Left kidney (tissue), 1 donor: ENCODE measurements at regions not wholly inside any gene's neighbourhood (a gene's known extent, or its start where the extent isn't known, plus 50 kb on each side); places are given as distances from the start of the nearest gene placed in this dataset.
A peak's percentile ranks its signal among the peaks of the same experiment; 100 is the strongest.

Source experiments
- DNase-seq: peaks from one replicate; pipeline ENCODE4 v3.0.0-alpha.2; 2013

- DNase-seq, result no peak
Measured at GRCh38 chr10:2981361-2981801, 86.0 kb upstream of the PFKP start.

GRCh38 chr10:2980791-2981360, 86.5 kb upstream of the PFKP start:
- DNase-seq, result no peak

- no peak for DNase-seq
Measured at GRCh38 chr10:2980116-2980515, 87.2 kb upstream of the PFKP start.

GRCh38 chr10:2979306-2979705, 88.0 kb upstream of the PFKP start:
- DNase-seq, result no peak

GRCh38 chr10:2978574-2979273, 88.6 kb upstream of the PFKP start:
- DNase-seq, result no peak

- DNase-seq, result peak; percentile 59
Measured at GRCh38 chr10:2978111-2978510, 89.2 kb upstream of the PFKP start.

GRCh38 chr10:2974503-2975207, 92.7 kb upstream of the PFKP start:
- DNase-seq, result no peak

GRCh38 chr10:2974083-2974482, 93.3 kb upstream of the PFKP start:
- DNase-seq, result no peak

- no peak for DNase-seq
Measured at GRCh38 chr10:2972810-2973209, 94.5 kb upstream of the PFKP start.

- no peak for DNase-seq
Measured at GRCh38 chr10:2972216-2972615, 95.1 kb upstream of the PFKP start.

- DNase-seq, result no peak
Measured at GRCh38 chr10:2970190-2970823, 97.0 kb upstream of the PFKP start.

- DNase-seq, result peak; percentile 15
Measured at GRCh38 chr10:2968401-2969058, 98.8 kb upstream of the PFKP start.

GRCh38 chr10:2966134-2966533, 101.2 kb upstream of the PFKP start:
- DNase-seq, result no peak

- DNase-seq, result no peak
Measured at GRCh38 chr10:2964632-2965296, 102.6 kb upstream of the PFKP start.

GRCh38 chr10:2963889-2964631, 103.3 kb upstream of the PFKP start:
- DNase-seq, result no peak

- no peak for DNase-seq
Measured at GRCh38 chr10:2962194-2962593, 105.2 kb upstream of the PFKP start.

- no peak for DNase-seq
Measured at GRCh38 chr10:2958659-2959058, 108.7 kb upstream of the PFKP start.

GRCh38 chr10:2957785-2958184, 109.6 kb upstream of the PFKP start:
- DNase-seq, result no peak

- DNase-seq, result no peak
Measured at GRCh38 chr10:2955064-2955463, 112.3 kb upstream of the PFKP start.

GRCh38 chr10:2953495-2953894, 113.9 kb upstream of the PFKP start:
- no peak for DNase-seq

GRCh38 chr10:2951235-2951835, 116.0 kb upstream of the PFKP start:
- DNase-seq, result no peak
